ENCODE measurements at regions not wholly inside any gene's neighbourhood (a gene's known extent, or its start where the extent isn't known, plus 50 kb on each side); places are given as distances from the start of the nearest gene placed in this dataset.

GRCh38 chr7:42627626-42628025 lies 284.2 kb downstream of the C7orf25 start:
- no peak for DNase-seq (ENCODE audit: low read depth)
- no peak for TF ChIP-seq CTCF (IDR thresholded peaks at IDR 0.05; ENCODE audit: low read length, missing control alignments)
- no peak overlapping the region for H3K4me3 ChIP-seq (replicated peaks; ENCODE audit: low read depth, low read length)

- no peak for TF ChIP-seq CTCF (IDR thresholded peaks at IDR 0.05; ENCODE audit: low read length, missing control alignments)
- no peak overlapping the region for H3K4me3 ChIP-seq (replicated peaks; ENCODE audit: low read depth, low read length)
- no peak for DNase-seq (ENCODE audit: low read depth)
These were observed 284.8 kb downstream of the C7orf25 start for GRCh38 chr7:42627101-42627500.

- no peak for DNase-seq (ENCODE audit: low read depth)
- TF ChIP-seq CTCF (IDR thresholded peaks at IDR 0.05; ENCODE audit: low read length, missing control alignments), result no peak
- H3K4me3 ChIP-seq (replicated peaks; ENCODE audit: low read depth, low read length), result no peak overlapping the region
These were observed 286.4 kb downstream of the C7orf25 start for GRCh38 chr7:42625421-42625820.

GRCh38 chr7:42624471-42624870 lies 287.4 kb downstream of the C7orf25 start:
- H3K4me3 ChIP-seq (replicated peaks; ENCODE audit: low read depth, low read length), result no peak overlapping the region
- no peak for TF ChIP-seq CTCF (IDR thresholded peaks at IDR 0.05; ENCODE audit: low read length, missing control alignments)
- no peak for DNase-seq (ENCODE audit: low read depth)

- TF ChIP-seq CTCF (IDR thresholded peaks at IDR 0.05; ENCODE audit: low read length, missing control alignments), result no peak
- no peak for DNase-seq (ENCODE audit: low read depth)
- no peak overlapping the region for H3K4me3 ChIP-seq (replicated peaks; ENCODE audit: low read depth, low read length)
These were observed 290.2 kb downstream of the C7orf25 start for GRCh38 chr7:42621543-42622219.

- TF ChIP-seq CTCF (IDR thresholded peaks at IDR 0.05; ENCODE audit: low read length, missing control alignments), result no peak
- no peak overlapping the region for H3K4me3 ChIP-seq (replicated peaks; ENCODE audit: low read depth, low read length)
- DNase-seq (ENCODE audit: low read depth), result no peak
These were observed 293.1 kb downstream of the C7orf25 start for GRCh38 chr7:42618651-42619360.

All from fibroblast of pulmonary artery (primary cell).